ENCODE measurements at regions not wholly inside any gene's neighbourhood (a gene's known extent, or its start where the extent isn't known, plus 50 kb on each side); places are given as distances from the start of the nearest gene placed in this dataset.

DNA sequence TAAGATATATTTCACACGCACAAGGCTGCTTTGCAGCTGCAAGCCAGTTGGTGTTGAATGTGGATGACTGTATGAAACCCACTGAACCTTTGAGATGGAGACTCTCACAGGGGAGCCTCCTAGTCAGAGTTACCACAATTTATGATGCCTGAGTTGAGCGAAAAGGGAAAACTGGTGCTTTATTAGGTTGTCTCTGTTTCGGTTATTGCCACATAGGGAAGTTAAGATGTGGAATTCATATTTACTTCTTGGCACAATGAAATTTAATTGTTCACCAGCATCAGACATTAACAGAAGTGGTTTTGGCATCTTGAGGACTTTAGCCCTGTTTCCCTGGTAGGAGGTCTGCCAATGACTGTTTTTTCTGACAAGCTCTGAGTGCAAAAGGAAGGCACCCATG, 358.2 kb downstream of the SQOR start (continued):
- TF ChIP-seq, protein P1, sequence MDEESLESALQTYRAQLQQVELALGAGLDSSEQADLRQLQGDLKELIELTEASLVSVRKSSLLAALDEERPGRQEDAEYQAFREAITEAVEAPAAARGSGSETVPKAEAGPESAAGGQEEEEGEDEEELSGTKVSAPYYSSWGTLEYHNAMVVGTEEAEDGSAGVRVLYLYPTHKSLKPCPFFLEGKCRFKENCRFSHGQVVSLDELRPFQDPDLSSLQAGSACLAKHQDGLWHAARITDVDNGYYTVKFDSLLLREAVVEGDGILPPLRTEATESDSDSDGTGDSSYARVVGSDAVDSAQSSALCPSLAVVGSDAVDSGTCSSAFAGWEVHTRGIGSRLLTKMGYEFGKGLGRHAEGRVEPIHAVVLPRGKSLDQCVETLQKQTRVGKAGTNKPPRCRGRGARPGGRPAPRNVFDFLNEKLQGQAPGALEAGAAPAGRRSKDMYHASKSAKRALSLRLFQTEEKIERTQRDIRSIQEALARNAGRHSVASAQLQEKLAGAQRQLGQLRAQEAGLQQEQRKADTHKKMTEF (CRISPR knock-in tag; IDR thresholded peaks at IDR 0.05): no peak
- TF ChIP-seq NBN (conservative IDR thresholded peaks at IDR 0.05) (no peak), ZFP36L2 (CRISPR knock-in tag; IDR thresholded peaks at IDR 0.05) (no peak), FOXK2 (IDR thresholded peaks at IDR 0.05) (no peak), ZNF709 (CRISPR knock-in tag; IDR thresholded peaks at IDR 0.05) (no peak), TEAD3 (CRISPR knock-in tag; optimal IDR thresholded peaks at IDR 0.05; ENCODE audit: borderline replicate concordance) (no peak)
- TF ChIP-seq, protein P2, sequence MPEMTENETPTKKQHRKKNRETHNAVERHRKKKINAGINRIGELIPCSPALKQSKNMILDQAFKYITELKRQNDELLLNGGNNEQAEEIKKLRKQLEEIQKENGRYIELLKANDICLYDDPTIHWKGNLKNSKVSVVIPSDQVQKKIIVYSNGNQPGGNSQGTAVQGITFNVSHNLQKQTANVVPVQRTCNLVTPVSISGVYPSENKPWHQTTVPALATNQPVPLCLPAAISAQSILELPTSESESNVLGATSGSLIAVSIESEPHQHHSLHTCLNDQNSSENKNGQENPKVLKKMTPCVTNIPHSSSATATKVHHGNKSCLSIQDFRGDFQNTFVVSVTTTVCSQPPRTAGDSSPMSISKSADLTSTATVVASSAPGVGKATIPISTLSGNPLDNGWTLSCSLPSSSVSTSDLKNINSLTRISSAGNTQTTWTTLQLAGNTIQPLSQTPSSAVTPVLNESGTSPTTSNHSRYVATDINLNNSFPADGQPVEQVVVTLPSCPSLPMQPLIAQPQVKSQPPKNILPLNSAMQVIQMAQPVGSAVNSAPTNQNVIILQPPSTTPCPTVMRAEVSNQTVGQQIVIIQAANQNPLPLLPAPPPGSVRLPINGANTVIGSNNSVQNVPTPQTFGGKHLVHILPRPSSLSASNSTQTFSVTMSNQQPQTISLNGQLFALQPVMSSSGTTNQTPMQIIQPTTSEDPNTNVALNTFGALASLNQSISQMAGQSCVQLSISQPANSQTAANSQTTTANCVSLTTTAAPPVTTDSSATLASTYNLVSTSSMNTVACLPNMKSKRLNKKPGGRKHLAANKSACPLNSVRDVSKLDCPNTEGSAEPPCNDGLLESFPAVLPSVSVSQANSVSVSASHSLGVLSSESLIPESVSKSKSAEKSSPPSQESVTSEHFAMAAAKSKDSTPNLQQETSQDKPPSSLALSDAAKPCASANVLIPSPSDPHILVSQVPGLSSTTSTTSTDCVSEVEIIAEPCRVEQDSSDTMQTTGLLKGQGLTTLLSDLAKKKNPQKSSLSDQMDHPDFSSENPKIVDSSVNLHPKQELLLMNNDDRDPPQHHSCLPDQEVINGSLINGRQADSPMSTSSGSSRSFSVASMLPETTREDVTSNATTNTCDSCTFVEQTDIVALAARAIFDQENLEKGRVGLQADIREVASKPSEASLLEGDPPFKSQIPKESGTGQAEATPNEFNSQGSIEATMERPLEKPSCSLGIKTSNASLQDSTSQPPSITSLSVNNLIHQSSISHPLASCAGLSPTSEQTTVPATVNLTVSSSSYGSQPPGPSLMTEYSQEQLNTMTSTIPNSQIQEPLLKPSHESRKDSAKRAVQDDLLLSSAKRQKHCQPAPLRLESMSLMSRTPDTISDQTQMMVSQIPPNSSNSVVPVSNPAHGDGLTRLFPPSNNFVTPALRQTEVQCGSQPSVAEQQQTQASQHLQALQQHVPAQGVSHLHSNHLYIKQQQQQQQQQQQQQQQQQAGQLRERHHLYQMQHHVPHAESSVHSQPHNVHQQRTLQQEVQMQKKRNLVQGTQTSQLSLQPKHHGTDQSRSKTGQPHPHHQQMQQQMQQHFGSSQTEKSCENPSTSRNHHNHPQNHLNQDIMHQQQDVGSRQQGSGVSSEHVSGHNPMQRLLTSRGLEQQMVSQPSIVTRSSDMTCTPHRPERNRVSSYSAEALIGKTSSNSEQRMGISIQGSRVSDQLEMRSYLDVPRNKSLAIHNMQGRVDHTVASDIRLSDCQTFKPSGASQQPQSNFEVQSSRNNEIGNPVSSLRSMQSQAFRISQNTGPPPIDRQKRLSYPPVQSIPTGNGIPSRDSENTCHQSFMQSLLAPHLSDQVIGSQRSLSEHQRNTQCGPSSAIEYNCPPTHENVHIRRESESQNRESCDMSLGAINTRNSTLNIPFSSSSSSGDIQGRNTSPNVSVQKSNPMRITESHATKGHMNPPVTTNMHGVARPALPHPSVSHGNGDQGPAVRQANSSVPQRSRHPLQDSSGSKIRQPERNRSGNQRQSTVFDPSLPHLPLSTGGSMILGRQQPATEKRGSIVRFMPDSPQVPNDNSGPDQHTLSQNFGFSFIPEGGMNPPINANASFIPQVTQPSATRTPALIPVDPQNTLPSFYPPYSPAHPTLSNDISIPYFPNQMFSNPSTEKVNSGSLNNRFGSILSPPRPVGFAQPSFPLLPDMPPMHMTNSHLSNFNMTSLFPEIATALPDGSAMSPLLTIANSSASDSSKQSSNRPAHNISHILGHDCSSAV (CRISPR knock-in tag; IDR thresholded peaks at IDR 0.05; ENCODE audit: borderline replicate concordance): no peak
